SU-DHL-6 (cell line): ENCODE measurements at regions not wholly inside any gene's neighbourhood (a gene's known extent, or its start where the extent isn't known, plus 50 kb on each side); places are given as distances from the start of the nearest gene placed in this dataset.

Experiments
- H2AFZ ChIP-seq: fragments of 200-600 bp; sonication (generic); 2 replicates; pipeline ENCODE4 v1.6.1; 2014; ENCODE audit warnings: low read depth, mild to moderate bottlenecking, moderate library complexity, mixed read lengths, antibody characterized with exemption, low read length; ENCODE audit not compliant: severe bottlenecking
- H3F3A ChIP-seq: fragments of 200-600 bp; shearing (Covaris generic); 2 replicates; pipeline ENCODE4 v1.6.0; 2016; ENCODE audit warnings: antibody characterized with exemption, mild to moderate bottlenecking; ENCODE audit not compliant: insufficient read depth
- H3K27ac ChIP-seq: fragments of 200-600 bp; sonication (generic); 2 replicates; pipeline ENCODE4 v1.5.1; 2016; ENCODE audit warnings: low read depth, mild to moderate bottlenecking, low read length, moderate library complexity, mixed read lengths
- H3K27me3 ChIP-seq: fragments of 200-600 bp; sonication (generic), shearing (Covaris generic); 2 replicates; pipeline ENCODE4 v1.6.0; 2014; ENCODE audit warnings: mild to moderate bottlenecking, low read length
- H3K36me3 ChIP-seq: fragments of 200-600 bp; sonication (generic); 2 replicates; pipeline ENCODE4 v1.6.1; 2014; ENCODE audit warnings: mild to moderate bottlenecking, low read length, mixed read lengths
- H3K4me2 ChIP-seq: fragments of 300-600, 200-600 bp; shearing (Covaris generic), sonication (generic); 2 replicates; pipeline ENCODE4 v1.6.0; 2014; ENCODE audit warnings: low read length, low read depth, mild to moderate bottlenecking; ENCODE audit not compliant: poor library complexity, severe bottlenecking
- H3K4me3 ChIP-seq: fragments of 200-600 bp; sonication (generic); 2 replicates; pipeline ENCODE4 v1.5.1; 2014; ENCODE audit warnings: antibody characterized with exemption, low read length, mild to moderate bottlenecking, mixed read lengths; ENCODE audit not compliant: insufficient read depth, poor library complexity, severe bottlenecking
- H3K79me2 ChIP-seq: fragments of 200-600 bp; sonication (generic); 2 replicates; pipeline ENCODE4 v1.6.1; 2014; ENCODE audit warnings: mild to moderate bottlenecking, low read length, moderate library complexity; ENCODE audit not compliant: insufficient read depth
- H3K9ac ChIP-seq: fragments of 200-600 bp; sonication (generic); 2 replicates; pipeline ENCODE4 v1.7.0; 2014; ENCODE audit warnings: mild to moderate bottlenecking, low read length
- H3K9me2 ChIP-seq: fragments of 200-600 bp; sonication (generic); replicated peaks from 2 replicates; pipeline ENCODE4 v1.6.1; 2014; ENCODE audit warnings: low read length; ENCODE audit not compliant: insufficient read depth
- H3K9me3 ChIP-seq: fragments of 200-600 bp; sonication (generic); 2 replicates; pipeline ENCODE4 v1.6.1; 2014; ENCODE audit warnings: low read length, mixed read lengths; ENCODE audit not compliant: insufficient read depth
- H4K20me1 ChIP-seq: fragments of 200-600 bp; sonication (generic); 2 replicates; pipeline ENCODE4 v1.6.1; 2014; ENCODE audit warnings: low read depth, mild to moderate bottlenecking, antibody characterized with exemption, low read length, moderate library complexity, mixed read lengths
- EZH2phosphoT487 ChIP-seq: fragments of 200-600 bp; sonication (generic), shearing (Covaris generic); conservative IDR thresholded peaks from 2 replicates; pipeline ENCODE4 v1.6.1; 2018; ENCODE audit warnings: mild to moderate bottlenecking, antibody characterized with exemption, low read length, moderate library complexity, mixed read lengths
- TF ChIP-seq, protein P1 (sequence below): fragments of 200-600 bp; sonication (generic); IDR thresholded peaks from one replicate; pipeline ENCODE4 v1.5.1; 2017; ENCODE audit warnings: antibody characterized with exemption, mild to moderate bottlenecking, low read length, moderate library complexity; ENCODE audit not compliant: insufficient read depth, poor library complexity, severe bottlenecking

DNA sequence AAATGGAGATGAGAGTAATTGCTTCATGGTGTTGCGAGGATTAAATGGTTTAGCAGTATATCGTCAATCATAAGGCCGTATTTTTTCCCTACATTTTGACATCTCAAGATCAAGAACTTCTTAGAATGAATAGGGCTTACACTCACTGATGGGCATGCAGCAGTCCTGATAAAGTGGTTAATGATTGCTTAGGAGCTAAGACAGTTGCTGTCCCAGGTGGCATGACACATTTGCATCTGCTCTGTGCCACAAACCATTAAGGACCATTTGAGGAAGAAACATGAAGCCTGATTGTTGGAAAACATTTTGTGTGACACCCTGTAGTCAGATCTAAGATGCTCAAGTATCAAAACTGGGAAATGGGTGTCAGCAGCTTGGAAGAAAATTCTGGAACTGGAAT, 81.0 kb upstream of the SGIP1 start:
- Histone ChIP-seq H3K9me3 (no peaks in the 10 kb centered on the region), H3K4me3 (no peak overlapping the region), H3K79me2 (no peaks in the 10 kb centered on the region), H3K27ac (no peak overlapping the region), H4K20me1 (no peaks in the 10 kb centered on the region), H3K4me2 (no peak overlapping the region), H3K9me2 (no peaks in the 10 kb centered on the region), H2AFZ (no peak overlapping the region), H3K36me3 (no peaks in the 10 kb centered on the region), H3F3A (no peaks in the 10 kb centered on the region), H3K27me3 (no peaks in the 10 kb centered on the region), H3K9ac (no peak overlapping the region)
- TF ChIP-seq EZH2phosphoT487: no peak
- TF ChIP-seq, protein P1, sequence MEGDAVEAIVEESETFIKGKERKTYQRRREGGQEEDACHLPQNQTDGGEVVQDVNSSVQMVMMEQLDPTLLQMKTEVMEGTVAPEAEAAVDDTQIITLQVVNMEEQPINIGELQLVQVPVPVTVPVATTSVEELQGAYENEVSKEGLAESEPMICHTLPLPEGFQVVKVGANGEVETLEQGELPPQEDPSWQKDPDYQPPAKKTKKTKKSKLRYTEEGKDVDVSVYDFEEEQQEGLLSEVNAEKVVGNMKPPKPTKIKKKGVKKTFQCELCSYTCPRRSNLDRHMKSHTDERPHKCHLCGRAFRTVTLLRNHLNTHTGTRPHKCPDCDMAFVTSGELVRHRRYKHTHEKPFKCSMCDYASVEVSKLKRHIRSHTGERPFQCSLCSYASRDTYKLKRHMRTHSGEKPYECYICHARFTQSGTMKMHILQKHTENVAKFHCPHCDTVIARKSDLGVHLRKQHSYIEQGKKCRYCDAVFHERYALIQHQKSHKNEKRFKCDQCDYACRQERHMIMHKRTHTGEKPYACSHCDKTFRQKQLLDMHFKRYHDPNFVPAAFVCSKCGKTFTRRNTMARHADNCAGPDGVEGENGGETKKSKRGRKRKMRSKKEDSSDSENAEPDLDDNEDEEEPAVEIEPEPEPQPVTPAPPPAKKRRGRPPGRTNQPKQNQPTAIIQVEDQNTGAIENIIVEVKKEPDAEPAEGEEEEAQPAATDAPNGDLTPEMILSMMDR: no peak

DNA sequence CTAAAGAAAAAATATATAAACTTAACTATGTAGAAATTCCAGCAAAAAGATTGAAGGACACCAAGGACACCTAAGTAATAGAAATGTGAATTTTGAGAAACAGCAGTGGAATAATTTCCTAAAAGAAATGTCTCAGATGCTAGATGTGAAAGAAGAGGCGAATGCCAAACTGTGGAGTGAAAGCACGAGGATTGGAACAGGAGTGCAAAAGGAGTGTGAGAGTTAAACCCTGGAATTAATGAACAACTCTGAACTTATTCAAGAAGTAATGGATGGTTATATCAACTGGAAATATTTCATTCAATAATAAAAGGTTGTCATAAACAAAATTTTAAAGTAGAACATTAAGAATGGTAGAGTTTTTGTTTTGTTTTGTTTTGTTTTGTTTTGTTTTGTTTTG, 78.5 kb upstream of the SGIP1 start:
- H2AFZ ChIP-seq: no peak overlapping the region

DNA sequence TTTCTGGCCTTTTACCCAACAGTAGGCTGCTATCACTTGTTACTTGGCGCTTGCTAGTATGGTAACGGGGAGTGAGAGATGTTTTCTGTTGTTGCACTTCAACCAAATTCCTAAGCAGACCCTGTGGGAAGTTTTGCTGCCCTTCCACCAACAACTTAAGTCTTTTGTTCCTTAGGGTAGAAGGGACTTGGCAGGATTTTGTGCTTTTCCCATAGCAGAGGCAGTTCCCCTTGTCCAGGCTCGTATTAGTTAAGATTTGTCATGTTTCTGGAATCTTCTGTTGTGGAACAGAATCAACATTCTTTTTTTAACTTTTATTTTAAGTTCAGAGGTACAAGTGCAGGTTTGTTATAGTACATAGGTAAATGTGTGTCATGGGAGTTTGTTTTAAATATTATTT, 73.2 kb upstream of the SGIP1 start:
- no peak for TF ChIP-seq EZH2phosphoT487
- TF ChIP-seq, protein P1: no peak
- no peaks in the 10 kb centered on the region for H3F3A ChIP-seq
- no peaks in the 10 kb centered on the region for H3K9me3 ChIP-seq
- H2AFZ ChIP-seq: no peak overlapping the region
- no peak overlapping the region for H3K9ac ChIP-seq
- no peaks in the 10 kb centered on the region for H3K9me2 ChIP-seq
- no peak overlapping the region for H3K4me3 ChIP-seq
- no peaks in the 10 kb centered on the region for H3K36me3 ChIP-seq
- H3K27ac ChIP-seq: no peak overlapping the region
- no peak overlapping the region for H3K4me2 ChIP-seq
- no peaks in the 10 kb centered on the region for H3K79me2 ChIP-seq
- no peaks in the 10 kb centered on the region for H3K27me3 ChIP-seq
- H4K20me1 ChIP-seq: no peaks in the 10 kb centered on the region

More for the DNA sequence above, 78.5 kb upstream of the SGIP1 start:
- TF ChIP-seq, protein P1: no peak
- TF ChIP-seq EZH2phosphoT487: no peak
- no peaks in the 10 kb centered on the region for H4K20me1 ChIP-seq
- no peaks in the 10 kb centered on the region for H3F3A ChIP-seq
- H3K79me2 ChIP-seq: no peaks in the 10 kb centered on the region
- H3K4me3 ChIP-seq: no peak overlapping the region
- no peak overlapping the region for H3K4me2 ChIP-seq
- no peaks in the 10 kb centered on the region for H3K36me3 ChIP-seq
- no peaks in the 10 kb centered on the region for H3K9me3 ChIP-seq
- H3K27ac ChIP-seq: no peak overlapping the region
- no peaks in the 10 kb centered on the region for H3K9me2 ChIP-seq
- no peaks in the 10 kb centered on the region for H3K27me3 ChIP-seq
- H3K9ac ChIP-seq: no peak overlapping the region

DNA sequence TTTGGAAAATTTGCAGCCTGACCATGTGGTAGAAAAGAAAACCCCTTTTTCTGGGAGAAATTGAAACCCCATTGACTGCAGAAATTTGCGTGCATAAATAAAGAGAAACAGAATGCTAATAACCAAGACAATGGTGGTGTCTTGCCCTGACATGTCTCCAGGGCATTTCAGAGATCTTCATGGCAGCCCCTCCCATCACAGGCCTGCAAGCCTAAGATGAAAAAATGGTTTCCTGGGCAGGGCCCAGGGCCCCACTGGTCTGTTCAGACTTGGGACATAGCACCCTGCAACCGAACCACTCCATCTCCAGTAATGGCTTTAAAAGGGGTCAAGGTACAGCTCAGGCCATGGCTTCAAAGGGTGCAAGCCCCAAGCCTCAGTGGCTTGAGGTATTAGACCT, 71.6 kb upstream of the SGIP1 start:
- Histone ChIP-seq H3K9ac (no peak overlapping the region), H4K20me1 (no peaks in the 10 kb centered on the region), H2AFZ (no peak overlapping the region), H3K36me3 (no peaks in the 10 kb centered on the region), H3F3A (no peaks in the 10 kb centered on the region), H3K79me2 (no peaks in the 10 kb centered on the region), H3K27ac (no peak overlapping the region), H3K9me2 (no peaks in the 10 kb centered on the region), H3K9me3 (no peaks in the 10 kb centered on the region), H3K4me3 (no peak overlapping the region), H3K27me3 (no peaks in the 10 kb centered on the region), H3K4me2 (no peak overlapping the region)
- TF ChIP-seq, protein P1: no peak
- TF ChIP-seq EZH2phosphoT487: no peak
